DMS53 (cell line): ENCODE measurements at regions not wholly inside any gene's neighbourhood (a gene's known extent, or its start where the extent isn't known, plus 50 kb on each side); places are given as distances from the start of the nearest gene placed in this dataset.

Experiments
- DNase-seq: peaks from one replicate; lab custom pipeline; 2025; lab: John Stamatoyannopoulos, UW

DNA sequence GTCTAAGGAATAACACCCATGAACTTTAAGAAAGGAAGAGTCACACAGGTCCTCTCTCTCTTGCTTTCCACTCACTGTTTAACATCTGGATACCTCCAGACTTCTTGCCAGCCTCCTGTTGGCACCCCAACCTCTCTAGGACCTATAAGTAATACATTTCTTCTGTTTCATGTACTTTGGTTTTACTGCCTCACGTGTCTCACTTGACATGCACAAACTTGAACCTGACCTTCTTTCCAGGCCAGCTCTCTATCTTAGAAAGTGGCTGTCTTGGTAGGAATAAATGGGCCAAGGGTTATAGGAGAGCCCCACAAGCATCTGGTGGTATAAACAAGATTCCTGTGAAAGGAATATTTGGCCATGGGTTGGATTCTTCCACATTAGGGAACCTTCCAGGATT is 614.8 kb upstream of the AGA start:
- no peak for DNase-seq

DNA sequence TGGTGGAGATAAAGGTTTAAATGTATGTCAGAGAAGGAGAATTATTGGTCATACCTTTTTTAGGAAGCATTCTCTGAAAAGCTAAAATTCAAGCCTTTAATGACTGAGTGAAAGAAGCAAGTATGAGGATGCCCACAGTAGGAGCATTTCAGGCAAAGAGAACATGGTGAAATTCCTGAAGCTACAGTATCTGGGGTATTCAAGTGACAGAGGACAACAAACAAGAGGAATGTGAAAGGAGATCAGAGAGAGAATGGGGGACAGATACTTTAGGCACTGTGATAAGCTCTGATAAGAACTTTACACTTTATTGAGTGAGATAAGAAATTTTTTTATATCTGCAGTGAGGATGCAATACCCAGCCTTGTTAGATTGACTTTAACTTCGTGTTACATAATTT is 621.3 kb upstream of the AGA start:
- DNase-seq, result no peak

DNA sequence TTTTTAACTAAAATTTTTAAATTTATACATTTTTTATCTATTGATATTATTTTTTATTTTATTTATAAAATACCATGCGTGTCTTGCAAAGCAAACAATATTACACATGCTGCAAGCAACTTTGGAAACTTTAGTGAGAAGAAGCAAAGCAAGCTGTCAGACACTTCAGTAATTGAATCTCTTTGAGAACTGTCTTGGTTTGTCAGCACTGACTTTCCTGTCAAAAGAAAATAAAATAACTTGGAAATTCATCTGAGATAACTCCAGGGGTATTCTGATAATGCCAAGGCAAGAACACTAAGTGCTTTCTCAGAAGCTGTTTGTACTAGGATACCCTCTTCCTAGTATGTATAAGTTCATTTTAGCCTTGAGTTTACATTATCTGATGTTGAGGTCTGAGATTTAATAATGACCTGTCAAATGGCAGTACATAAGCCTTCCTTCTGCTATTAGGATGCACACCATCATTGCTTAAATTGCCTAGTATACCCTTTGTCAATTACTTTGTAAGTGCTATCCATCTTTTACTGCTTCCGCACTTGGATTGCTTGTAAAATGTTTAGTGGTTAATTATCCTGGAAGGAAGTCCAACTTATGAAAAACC is 624.2 kb upstream of the AGA start:
- no peak for DNase-seq

DNA sequence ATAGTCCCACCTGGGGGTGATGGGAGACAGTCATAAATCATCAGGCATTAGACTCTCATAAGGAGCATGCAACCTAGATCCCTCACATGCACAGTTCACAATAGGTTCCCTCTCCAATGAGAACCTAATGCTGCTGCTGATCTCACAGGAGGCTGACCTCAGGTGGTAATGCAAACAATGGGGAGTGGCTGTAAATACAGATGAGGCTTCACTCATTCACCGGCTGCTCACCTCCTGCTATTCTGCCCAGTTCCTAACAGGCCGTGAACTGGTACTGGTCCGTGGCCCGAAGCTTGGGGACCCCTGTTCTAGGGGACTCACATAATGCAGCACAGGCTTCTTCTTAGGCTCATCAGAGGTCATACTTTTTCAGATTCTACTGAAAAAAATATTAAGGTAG is 625.9 kb upstream of the AGA start:
- DNase-seq, result peak; percentile 84

DNA sequence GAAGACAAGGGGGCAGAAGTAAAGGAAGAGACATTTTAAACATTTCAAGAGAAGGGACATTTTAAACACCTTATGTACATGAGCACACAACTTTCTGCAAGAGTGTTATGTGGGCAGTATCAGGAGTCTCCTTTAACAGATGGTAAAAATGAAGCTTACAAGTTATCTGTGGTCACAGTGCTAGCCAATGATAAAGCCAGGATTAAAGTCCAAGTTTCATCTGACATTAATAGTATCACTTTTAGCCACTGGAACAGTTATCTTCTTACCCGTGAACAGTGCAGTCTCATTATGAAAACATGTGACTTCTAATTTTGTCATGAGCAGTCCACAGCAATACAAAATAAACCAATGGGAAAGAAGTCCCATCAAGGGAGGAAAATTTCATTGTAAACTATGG is 627.9 kb upstream of the AGA start:
- no peak for DNase-seq

DNA sequence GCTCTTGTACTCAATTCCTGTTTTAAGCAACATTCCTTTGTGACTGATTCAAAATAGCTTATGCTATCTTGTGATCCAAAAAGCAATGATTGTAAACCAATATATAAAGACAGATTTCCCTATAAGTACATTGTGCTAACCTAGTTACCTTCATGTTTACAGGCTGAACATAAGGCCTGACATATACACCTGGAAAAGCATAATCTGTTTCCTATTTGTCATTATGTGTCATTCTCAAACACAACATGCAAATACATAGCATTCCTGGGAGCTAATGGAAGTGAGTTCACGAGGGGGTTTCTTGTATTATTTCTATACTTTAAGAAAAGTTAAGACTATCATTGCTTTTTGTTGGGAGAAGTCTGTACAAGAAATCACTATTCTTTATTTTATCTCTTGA is 638.1 kb upstream of the AGA start:
- DNase-seq, result peak; percentile 3

DNA sequence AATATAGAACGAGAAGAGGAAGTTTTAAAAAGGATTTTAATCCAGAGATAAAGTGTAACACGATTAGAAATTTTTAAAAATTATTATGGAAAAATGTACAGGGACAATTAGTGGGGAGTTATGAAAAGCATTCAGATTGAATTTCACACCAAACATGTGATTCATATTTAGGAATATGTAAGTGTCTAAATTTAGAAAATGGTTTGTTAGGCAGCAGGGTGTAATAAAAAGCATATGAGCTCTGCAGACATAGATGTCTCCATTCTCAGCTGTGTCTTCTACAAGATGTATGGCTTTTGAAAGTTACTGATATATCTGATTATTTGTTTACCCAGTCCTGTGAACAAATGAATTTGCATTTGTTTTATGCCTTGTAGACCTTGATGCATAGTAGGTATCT is 638.9 kb upstream of the AGA start:
- DNase-seq, result no peak

DNA sequence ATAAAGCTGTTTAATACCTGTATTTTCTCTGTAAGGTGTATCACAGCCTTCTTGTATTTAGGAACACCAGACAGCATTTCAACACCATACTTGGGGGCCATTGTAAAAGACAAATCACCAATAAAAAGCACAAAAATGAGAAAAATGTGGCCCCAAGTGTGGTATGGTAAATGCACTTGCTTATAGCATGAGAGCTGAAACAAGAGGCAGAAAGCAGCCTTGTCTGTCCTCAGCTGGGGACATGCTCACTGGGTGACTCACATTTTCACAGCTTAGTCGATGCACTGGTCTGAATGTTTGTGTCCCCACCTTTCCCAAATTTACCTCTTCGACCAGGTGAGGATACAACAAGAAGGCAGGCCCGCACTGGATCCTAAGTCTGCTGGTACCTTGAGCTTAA is 639.7 kb upstream of the AGA start:
- DNase-seq, result no peak

DNA sequence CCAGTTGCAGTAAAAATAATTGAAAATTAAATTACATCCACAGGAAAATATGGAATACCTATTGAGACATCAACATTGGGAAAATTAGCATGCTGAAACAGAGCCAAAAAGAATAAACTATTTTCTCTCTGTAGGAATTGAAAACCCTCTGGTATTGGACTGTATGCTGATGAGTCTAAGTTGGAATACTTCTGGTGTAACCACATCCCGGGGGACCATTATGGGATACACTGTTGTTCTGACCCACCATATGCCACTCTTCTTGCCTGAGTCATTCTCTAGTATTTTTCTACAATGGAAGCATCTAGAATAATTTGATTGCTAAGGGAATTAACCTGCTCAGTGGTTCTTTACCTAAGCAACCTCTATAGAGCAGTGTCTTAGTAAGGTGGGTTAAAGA is 640.7 kb upstream of the AGA start:
- DNase-seq, result no peak

DNA sequence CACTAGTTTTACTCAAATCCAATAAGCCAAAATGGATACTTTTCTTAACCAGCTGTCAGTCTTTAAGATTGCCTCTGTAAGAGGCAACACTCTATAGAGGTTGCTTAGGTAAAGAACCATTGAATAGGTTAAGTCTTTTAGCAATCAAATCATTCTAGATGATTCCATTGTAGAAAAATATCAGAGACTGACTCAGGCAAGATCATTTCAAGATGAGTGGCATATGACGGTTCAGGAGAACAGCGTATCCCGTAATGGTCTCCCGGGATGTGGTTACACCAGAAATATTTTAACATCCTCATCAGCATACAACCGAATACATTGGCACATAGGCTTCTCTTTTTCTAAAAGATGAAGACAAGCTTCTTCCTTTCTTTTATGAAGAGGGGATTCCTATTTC is 641.7 kb upstream of the AGA start:
- no peak for DNase-seq

DNA sequence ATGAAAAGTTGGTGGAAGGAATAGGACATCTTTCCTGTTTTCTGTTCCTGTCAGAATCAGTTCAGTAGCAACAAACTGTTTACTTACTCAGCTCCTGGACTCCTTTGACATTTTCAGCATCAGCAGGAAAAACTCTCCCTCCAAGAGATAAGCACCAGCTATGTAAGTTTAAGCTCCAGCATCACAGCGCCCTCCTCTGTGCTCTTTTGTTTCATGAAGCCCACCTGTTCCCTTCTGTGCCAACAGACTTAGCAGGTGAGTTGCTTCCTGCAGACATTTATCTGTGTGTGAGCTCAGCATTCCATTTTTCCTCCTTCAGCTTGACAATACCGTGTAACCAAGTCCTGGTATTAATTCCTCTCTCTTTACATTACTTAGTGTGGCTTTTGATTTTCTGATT is 644.1 kb upstream of the AGA start:
- DNase-seq, result peak; percentile 28

DNA sequence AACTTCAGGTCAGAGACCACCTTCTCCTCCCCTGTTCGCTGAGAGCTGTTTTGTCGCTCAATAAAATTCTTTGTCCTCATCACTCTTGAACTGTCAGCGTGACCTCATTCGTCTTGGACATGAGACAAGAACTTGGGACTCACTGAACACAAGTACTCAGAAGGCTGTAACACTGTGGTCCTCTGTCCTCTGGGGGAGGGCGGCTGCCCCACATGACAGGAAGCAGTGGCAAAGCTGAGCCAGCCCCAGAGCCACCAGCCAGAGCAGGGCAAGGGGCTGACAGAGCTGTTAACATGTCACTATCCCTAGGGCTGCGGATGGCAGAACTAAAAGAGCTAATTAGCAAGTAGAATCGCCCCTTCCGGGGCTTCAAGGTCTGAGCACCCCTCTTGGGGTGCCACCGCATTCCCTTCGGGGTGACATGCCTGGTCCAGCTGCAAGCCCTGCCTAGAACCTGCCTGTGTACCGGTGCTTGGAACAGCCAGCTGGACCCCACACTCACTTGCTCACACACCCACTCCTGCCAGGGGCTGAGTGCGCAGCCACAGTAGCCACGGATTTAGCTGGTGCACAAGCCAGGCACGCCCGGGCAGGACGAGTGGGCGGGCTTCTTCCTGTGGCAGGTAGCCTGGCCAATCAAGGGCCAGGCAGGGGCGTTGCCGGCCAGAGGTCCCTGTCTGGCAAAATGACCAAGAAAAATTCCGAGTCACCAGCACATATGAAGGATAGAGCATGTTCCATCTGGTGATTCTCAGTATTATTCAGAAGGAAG is 648.6 kb upstream of the AGA start:
- no peak for DNase-seq

DNA sequence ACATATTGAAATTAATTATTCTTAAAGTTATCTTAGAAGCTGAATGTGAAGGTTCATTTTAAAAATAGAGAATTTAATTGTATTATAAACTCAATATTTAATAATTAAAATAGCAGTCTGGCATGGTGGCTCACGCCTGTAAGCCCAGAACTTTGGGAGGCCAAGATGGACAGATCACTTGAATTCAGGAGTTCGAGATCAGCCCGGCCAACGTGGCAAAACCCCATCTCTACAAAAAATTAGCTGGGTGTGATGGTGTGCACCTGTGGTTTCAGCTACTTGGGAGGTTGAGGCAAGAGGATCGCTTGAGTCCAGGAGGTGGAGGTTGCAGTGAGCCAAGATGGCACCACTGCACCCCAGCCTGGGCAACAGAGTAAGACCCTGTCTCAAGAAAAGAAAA is 659.9 kb upstream of the AGA start:
- DNase-seq, result no peak

DNA sequence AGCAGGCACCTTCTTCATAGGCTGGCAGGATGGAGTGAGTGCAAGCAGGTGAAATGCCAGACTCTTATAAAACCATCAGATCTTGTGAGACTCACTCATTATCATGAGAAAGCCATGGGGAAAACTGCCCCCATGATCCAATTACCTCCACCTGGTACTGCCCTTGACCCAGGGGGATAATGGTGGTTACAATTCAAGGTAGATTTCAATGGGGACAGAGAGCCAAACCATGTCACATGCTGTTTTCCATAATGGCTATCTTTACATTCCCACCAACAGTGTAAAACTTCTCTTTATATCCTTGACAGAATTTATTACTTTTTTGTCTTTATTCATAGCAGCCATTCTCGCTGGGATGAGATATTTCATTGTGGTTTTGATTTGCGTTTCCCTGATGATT is 663.0 kb upstream of the AGA start:
- no peak for DNase-seq

DNA sequence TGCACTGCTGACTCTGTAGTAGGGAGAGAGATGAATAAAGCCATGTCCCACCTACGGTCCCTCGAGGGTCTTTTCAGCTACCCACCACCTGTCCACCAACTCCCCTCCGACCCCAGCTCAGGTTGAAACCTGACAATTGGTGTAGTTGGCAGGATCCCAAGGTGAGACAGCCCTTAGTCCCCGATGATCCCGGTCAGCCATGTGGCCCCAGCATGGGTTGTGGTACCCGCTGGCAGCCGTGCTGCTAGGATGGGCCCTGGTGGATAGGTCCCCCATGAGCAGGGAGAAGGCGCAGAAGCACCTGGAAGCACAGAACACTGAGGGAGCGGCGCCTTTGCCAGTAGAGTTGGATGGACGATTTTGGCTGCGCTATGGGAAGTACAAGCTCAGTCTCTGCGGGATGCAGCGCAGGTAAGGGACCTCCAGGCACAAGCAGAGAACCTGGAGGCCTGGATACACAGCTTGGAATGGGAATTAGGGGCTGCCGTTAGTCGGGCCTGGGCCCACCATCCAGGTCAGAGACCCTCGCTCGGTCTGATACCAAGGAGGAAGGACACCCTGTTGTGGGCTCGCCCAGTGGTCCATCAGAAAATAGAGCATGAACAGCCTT is 694.6 kb upstream of the AGA start:
- no peak for DNase-seq

DNA sequence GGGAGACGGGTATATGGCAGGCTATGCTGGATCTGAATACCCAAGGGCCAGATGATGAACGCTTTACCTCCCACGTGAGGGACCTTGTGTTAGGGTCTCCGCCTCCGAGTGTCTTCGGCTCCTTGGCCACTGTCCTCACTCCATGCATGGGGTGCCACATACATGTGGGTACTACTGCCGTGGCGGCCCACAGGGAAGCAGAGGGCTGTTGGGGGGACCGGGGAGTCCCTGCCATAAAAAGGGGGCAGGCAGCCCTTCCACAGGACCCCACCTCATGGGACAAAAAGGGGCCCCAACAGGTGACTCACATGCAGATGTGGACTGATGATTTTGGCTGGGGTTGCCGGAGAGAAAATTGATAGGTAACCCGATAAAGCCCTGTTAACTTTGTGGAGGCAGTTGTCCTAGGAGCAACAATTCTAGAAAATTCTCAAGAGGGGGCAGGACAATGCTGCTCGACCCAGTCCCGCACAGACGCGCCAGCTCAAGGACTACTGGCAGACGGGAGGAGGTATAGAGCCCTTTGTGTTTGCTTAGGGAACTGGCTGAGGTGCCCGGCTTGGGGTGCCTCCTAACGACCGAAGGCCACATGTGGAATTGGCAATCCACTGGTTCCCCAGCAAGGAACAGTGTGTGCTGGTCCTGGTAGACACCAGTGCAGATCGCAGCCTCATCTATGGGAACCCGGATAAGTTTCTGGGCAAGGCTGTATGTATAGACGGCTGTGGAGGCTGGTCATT is 695.7 kb upstream of the AGA start:
- DNase-seq, result no peak

DNA sequence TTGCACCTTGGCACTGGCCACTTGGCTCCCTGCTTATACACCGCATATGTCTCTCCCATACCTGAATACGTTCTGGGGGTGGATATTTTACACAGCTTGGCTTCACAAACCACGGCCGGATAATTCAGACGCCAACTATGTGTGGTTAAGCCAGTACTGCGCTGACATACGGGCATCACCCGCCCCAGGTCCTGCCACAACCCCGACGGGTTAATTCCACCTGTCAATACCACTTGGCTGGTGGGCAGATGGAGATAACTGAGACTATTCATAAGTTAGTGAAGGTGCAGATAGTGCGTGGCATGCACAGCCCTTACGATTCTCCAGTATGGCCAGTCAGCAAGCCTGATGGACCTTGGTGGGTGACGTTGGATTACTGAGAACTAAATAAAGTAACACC is 696.3 kb upstream of the AGA start:
- no peak for DNase-seq

DNA sequence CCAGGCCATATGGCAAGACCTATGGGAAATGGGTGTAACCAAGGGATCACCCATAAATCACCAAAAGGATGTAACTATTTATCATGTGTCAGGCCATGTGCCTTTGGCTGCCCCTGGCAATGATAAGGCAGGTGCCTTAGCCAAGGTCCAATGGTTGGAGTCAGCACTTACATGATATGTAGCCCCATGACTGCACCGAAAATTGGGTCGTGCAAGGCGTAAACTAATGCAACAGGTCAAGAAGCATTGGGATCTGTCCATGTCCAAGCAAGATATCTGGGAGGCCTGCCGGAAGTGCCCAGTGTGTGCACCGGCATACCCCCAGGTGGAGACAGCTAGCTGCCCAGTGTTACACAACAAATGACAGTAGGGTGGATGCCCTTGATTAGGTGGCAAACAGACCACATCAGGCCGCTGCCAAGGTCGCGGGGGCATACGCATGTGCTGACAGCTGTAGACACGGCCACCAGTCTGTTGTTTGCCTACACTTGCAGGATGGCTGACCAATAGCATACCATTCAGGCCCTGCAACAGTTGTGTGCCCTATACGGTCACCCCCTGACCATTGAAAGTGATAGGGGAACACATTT is 698.2 kb upstream of the AGA start:
- no peak for DNase-seq

DNA sequence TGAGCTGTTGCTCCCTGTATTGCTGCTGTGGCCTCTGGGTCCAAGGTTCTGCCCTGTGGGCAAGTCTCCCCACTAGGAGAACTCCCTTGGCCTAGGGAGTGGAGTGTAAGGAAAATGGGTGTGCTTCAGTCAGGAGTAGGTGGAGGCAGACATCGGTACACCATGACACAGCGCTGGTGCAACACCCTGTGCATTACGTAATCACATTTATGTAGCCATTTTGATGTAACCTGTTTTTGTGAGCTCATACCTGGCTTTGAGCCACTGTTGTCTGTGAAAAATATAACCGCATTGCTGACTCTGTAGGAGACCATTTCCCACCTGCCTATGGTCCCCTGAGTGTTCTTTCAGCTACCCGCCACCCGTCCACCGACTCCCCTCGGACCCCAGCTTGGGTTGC is 700.5 kb upstream of the AGA start:
- no peak for DNase-seq

DNA sequence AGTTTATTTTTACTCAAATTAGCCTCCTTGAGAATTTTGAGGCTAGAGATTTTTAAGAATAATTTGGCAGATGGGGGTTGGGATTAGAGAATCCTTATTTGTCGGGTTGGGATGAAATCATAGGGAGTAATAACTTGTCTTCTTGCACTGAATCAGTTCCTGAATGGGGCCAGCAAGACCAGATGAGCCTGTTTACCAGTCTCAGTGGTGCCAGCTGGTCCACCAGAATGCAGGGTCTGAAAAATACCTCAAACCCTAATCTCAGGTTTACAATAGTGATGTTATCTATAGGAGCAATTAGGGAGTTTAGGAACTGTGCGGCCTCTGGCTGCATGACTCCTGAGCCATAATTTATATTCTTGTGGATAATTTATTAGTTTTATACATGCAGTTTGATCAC is 705.9 kb upstream of the AGA start:
- DNase-seq, result no peak

DNA sequence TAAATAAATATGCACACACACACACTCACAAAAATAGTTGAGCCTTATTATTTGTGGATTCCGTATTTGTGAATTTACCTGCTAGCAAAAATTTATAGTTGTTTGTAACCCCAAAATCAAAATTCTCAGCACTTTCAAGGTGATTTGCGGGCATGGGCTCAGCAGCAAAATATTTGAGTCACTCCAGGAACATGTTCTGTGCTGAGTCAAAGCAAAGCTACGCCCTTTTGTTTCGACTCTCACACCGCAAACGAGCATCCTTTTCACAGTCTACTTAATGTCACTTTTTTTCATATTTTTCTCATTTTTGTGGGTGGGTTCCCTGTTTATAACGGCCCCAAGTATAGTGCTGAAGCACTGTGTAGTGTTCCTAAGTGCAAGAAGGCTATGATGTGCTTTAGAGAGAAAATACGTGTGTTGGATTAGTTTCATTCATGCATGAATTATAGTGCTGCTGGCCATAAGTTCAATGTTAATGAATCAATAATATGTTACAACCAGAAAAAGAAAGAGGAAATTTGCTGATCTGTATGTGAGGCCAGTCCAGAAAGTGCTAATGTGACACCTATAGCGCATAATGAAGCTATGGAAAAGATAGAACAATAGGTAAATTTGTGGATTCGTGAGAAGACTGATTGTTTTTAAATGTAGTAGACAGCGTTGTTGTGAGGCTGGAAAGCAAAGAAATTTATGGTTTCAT is 723.2 kb upstream of the AGA start:
- no peak for DNase-seq

DNA sequence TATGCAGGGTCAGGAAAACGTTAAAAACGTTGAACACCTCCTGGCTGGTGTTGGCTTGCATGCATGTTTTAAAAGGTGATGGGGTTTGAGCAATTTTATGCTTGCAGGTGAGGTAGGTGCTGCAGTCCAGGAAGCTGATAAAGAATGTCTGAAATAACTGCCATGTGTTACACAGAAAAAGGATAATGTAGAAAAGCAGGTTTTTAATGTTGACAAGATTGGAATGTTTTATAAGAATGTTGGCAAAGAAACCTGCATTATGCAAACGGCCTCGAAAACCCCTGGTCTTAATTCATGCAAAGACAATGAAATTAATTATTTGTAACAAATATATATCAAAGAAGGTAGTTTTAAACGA is 723.7 kb upstream of the AGA start:
- DNase-seq, result no peak
